ENCODE measurements at regions not wholly inside any gene's neighbourhood (a gene's known extent, or its start where the extent isn't known, plus 50 kb on each side); places are given as distances from the start of the nearest gene placed in this dataset.
"Not testable (repeated sequence)": the region's sequence is repeated elsewhere in the genome, so short reads cannot be mapped to it uniquely, and the experiment has no call there.

GRCh38 chr3:20396335-20396734 lies 210.3 kb upstream of the SGO1 start:
- DNase-seq (ENCODE audit: low spot score): no peak

GRCh38 chr3:20395692-20396091 lies 209.7 kb upstream of the SGO1 start:
- no peak for DNase-seq (ENCODE audit: low spot score)

- no peak for DNase-seq (ENCODE audit: low spot score)
Measured at GRCh38 chr3:20394243-20394642, 208.2 kb upstream of the SGO1 start.

GRCh38 chr3:20391644-20392043 lies 205.6 kb upstream of the SGO1 start:
- DNase-seq (ENCODE audit: low spot score): no peak

GRCh38 chr3:20388971-20389370 lies 203.0 kb upstream of the SGO1 start:
- no peak for DNase-seq (ENCODE audit: low spot score)

GRCh38 chr3:20380295-20380694 lies 194.3 kb upstream of the SGO1 start:
- DNase-seq (ENCODE audit: low spot score): no peak

- no peak for DNase-seq (ENCODE audit: low spot score)
Measured at GRCh38 chr3:20378315-20378714, 192.3 kb upstream of the SGO1 start.

GRCh38 chr3:20376665-20377217 lies 190.7 kb upstream of the SGO1 start:
- DNase-seq (ENCODE audit: low spot score): no peak

GRCh38 chr3:20375302-20375701 lies 189.3 kb upstream of the SGO1 start:
- DNase-seq (ENCODE audit: low spot score): no peak

- DNase-seq (ENCODE audit: low spot score): not testable (repeated sequence)
Measured at GRCh38 chr3:20370273-20371063, 184.5 kb upstream of the SGO1 start.

GRCh38 chr3:20361000-20361399 lies 175.0 kb upstream of the SGO1 start:
- no peak for DNase-seq (ENCODE audit: low spot score)

- no peak for DNase-seq (ENCODE audit: low spot score)
Measured at GRCh38 chr3:20353286-20353685, 167.3 kb upstream of the SGO1 start.

GRCh38 chr3:20352546-20353179 lies 166.7 kb upstream of the SGO1 start:
- DNase-seq (ENCODE audit: low spot score): no peak

- no peak for DNase-seq (ENCODE audit: low spot score)
Measured at GRCh38 chr3:20350449-20350848, 164.4 kb upstream of the SGO1 start.

GRCh38 chr3:20346916-20347315 lies 160.9 kb upstream of the SGO1 start:
- no peak for DNase-seq (ENCODE audit: low spot score)

- no peak for DNase-seq (ENCODE audit: low spot score)
Measured at GRCh38 chr3:20346369-20346768, 160.4 kb upstream of the SGO1 start.

- DNase-seq (ENCODE audit: low spot score): no peak
Measured at GRCh38 chr3:20344400-20344959, 158.5 kb upstream of the SGO1 start.

GRCh38 chr3:20343790-20344189 lies 157.8 kb upstream of the SGO1 start:
- no peak for DNase-seq (ENCODE audit: low spot score)

- peak; percentile 85 for DNase-seq (ENCODE audit: low spot score)
Measured at GRCh38 chr3:20340324-20340928, 154.4 kb upstream of the SGO1 start.

- no peak for DNase-seq (ENCODE audit: low spot score)
Measured at GRCh38 chr3:20336572-20336971, 150.6 kb upstream of the SGO1 start.

GRCh38 chr3:20334842-20335241 lies 148.8 kb upstream of the SGO1 start:
- no peak for DNase-seq (ENCODE audit: low spot score)

- DNase-seq (ENCODE audit: low spot score): no peak
Measured at GRCh38 chr3:20327889-20328288, 141.9 kb upstream of the SGO1 start.

GRCh38 chr3:20326541-20326940 lies 140.5 kb upstream of the SGO1 start:
- no peak for DNase-seq (ENCODE audit: low spot score)
